HG02981 (cell line): ENCODE measurements at regions not wholly inside any gene's neighbourhood (a gene's known extent, or its start where the extent isn't known, plus 50 kb on each side); places are given as distances from the start of the nearest gene placed in this dataset.
"Not testable (repeated sequence)": the region's sequence is repeated elsewhere in the genome, so short reads cannot be mapped to it uniquely, and the experiment has no call there.

Experiments
- ATAC-seq: cut with Tn5 transposase; IDR thresholded peaks from one replicate; pipeline ENCODE4 v1.9.1; 2021; ENCODE audit warnings: mild to moderate bottlenecking, moderate library complexity; ENCODE audit not compliant: unreplicated experiment

DNA sequence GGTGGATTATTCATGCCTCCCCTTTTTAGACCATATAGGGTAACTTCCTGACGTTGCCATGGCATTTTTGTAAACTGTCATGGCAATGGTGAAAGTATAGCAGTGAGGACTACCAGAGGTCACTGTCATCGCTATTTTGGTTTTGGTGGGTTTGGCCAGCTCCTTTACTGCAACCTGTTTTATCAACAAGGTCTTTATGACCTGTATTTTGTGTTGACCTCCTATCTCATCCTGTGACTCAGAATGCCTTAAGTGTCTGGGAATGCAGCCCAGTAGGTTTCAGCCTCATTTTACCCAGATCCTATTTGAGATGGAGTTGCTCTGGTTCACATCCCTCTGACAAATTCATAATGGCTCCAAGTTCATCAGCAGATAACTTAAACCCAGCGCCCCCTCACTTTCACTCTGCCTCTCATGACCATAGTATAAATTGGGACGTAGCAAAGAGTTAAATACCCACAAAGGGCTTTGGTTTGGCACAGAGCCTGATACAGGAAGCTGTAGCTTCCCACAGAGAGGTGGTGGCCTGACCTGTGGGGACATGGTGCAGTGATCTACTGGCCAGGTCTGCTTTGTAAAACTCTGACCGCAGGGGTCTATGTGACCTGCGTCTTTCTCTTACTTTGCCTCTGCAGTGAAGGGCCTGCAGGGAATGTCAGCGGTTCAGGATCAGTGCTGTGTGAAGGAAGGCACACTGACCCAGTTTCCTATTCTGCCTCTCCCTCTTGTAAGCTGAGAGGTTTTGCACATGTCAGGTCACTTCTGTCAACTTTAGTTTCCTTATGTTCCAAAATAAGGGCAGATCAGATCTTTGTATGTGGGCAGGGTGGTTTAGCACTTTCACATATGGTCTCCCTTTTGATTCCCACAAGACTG is 78.1 kb upstream of the ZNF644 start:
- no peak for ATAC-seq

DNA sequence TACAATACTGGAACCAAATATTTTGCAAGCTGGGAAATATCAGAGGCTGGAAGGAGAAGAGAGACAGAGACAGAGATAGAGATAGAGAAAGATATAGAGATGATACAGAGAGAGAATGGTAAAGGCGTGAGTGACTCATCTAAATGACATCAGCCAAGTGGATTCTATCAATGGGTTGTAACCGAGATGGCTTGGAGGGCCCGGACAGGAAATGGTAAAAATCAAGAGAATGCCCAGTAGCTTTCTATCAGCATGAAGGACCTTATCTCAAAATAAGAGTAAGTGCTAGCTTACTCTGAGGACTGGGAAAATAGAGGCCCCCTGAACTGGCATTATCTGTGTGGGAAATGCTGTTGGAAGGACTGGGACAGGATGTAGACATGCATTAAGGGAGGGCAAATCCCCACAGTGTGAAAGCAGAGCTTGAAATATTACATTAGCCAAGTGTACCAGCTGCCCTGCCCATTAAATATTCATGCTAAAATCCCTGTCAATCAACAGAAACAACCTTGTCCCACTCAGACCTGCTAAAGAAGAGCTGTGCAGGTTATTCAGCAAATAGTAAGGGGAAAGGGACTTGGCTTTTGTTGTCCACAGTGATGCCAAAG is 76.6 kb upstream of the ZNF644 start:
- ATAC-seq = no peak

DNA sequence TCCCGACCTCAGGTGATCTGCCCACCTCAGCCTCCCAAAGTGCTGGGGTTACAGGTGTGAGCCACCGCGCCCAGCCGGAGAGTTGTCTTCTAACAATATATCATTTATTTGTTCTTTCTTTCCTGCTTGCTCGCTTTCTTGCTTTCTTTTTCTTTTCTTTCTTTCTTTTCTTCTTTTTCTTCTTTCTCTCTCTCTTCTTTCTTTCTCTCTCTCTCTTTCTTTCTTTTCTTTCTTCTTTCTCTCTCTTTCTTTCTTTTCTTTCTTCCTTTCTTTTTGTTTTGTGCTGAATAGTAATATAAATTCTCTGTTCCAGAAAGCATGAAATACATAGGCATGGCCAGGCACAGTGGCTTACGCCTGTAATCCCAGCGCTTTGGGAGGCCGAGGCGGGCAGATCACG is 73.5 kb upstream of the ZNF644 start:
- ATAC-seq = not testable (repeated sequence)

DNA sequence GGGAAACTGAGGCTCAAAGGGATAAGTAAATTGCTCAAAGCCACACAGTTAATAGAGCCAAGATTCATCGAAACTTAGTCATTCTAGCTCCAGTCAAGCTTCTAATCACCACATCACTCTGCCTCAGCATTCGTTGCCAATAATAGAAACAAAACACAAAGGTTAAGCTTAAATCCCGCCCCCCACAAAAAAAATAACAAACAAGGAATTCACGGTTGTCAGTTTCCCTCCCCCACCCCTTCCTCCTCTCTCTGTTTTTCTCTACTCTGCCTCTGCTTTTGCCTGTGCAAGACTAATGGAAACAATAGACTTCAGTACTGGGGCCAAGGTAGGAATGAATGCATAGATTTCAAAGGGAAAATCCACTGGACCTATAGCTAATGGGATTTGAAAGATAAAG is 70.7 kb upstream of the ZNF644 start:
- no peak for ATAC-seq

DNA sequence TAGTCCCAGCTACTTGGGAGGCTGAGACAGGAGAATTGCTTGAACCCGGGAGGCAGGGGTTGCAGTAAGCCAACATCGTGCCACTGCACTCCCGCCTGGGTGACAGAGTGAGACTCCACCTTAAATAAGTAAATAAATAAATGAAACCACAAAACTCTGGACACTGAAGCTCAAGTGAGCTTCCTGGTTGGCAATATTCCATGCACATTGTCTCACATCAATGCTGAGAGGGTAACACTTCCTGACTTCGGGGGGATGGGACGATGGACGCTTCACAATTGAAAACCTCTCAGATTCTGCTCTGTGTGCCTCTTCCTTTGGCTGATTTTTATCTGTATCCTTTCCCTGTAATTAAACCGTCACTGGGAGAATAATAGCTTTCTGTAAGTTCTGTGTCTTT is 70.0 kb upstream of the ZNF644 start:
- ATAC-seq = no peak

DNA sequence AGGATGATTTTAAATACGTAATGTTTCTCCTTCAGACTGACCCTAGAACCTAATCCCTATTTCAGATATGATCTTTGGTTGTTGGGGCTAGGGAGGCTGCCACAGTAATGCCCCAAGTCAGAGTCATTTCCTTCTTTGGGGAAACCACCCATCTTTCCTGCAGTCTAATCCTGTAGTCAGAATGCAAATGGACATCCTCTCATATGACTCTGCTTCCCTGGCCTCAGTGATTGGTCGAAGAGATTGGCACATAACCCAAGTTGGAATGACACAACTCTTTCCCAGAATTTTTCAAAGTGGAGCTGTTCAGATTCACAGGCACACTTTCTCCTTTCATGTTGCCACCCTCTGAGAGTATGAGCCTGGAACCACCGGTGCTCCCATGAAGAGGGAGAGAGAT is 58.8 kb upstream of the ZNF644 start:
- no peak for ATAC-seq

DNA sequence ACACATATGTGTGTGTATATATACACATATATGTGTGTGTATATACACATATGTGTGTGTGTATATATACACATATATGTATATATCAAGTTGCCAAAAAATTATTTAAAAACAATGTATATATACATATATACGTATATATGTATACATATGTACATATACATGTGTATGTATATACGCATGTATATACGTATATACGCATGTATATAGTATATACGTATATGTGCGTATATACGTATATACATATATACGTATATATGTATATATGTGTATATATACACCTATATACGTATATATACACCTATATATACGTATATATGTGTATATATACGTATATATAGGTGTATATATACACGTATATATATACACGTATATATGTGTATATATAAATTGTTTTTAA is 57.0 kb upstream of the ZNF644 start:
- no peak for ATAC-seq

DNA sequence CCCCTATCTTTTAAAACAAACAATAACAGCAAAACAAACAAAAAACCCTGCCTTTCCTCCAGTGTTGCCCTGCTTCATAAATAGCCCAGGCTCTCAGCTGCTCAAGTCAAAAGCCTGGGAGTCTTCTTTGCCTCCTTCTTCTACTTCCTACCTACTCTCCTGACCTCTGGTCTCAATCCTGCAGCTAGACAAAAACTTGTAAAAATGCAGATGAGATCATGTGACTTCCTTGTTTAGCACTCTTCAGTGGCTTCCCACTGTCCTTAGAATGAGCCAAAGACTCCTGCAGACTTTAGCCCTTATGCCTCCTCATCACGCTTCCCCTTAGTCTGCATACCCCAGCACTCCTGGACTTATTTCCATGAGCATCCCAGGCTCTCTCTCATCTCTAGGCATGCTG is 55.0 kb upstream of the ZNF644 start:
- ATAC-seq = no peak

DNA sequence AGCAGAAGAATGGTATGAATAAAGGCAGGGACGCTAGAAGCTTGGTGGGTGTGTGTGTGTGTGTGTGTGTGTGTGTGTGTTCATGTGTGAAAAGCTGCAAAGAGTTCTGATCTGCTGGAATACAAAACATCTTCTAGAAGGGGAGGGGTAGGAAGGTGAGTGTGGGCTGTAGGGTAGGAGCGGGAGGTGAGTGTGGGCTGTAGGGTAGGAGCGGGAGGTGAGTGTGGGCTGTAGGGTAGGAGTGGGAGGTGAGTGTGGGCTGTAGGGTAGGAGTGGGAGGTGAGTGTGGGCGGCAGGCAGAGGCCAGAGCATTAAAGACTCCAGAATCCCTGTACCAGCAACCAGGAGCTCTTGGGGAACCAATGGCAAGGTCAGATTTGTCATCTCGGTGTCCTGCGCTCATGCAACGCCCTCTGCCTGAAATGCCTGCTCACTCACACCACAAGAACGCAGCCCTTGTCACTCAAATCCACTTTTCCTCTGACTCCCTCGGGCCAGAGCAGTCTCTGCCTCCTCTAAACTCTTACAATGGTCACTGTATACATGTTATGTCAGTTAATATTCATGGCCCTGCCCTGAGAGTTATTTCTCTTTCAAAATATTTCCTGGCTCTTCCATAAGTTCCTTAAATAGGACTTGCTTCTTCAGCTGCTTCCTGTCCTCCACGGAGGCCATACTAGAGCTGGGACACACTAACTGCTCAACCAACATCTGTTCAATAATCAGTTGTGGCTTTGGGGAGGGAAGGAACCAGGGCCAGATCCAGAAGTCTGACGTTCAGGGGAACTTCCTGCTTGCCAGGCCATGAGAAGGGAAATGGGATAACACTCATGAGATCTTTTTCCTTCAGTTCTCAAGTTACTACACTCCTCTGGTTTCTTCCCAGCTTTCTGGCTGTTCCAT is 53.6 kb upstream of the ZNF644 start:
- ATAC-seq = no peak

DNA sequence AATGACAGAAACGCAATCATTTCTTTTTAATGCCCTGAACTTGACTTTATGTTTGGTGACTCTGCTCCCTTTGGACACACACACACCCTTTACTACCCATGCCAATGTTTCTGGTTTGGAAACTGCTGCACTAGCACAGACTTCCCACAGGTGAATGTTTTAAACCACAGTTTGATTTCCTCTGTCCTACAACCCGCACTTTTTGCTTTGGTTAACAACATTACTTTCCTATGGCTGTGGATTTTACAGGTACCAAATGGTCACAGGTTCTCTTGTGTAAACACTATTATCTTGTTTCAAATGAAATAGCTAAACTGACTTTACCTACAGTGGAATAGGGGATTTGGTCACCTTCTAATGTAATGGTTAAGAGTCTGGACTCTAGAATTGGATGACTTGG is 51.5 kb upstream of the ZNF644 start:
- ATAC-seq = no peak

DNA sequence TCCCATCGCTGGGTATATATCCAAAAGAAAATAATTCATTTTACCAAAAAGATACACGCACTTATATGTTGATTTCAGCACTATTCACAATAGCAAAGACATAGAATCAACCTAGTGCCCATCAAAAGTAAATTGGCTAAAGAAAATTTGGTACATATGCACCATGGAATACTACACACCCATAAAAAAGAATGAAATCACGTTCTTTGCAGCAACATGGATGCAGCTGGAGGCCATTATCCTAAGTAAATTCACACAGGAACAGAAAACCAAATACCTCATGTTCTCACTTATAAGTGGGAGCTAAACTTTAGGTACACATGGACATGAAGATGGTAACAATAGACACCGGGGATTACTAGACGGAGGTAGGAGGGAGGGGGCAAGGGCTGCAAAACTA is 50.0 kb upstream of the ZNF644 start:
- ATAC-seq = no peak
